ENCODE measurements at regions not wholly inside any gene's neighbourhood (a gene's known extent, or its start where the extent isn't known, plus 50 kb on each side); places are given as distances from the start of the nearest gene placed in this dataset.
"Not testable (repeated sequence)": the region's sequence is repeated elsewhere in the genome, so short reads cannot be mapped to it uniquely, and the experiment has no call there.

DNA sequence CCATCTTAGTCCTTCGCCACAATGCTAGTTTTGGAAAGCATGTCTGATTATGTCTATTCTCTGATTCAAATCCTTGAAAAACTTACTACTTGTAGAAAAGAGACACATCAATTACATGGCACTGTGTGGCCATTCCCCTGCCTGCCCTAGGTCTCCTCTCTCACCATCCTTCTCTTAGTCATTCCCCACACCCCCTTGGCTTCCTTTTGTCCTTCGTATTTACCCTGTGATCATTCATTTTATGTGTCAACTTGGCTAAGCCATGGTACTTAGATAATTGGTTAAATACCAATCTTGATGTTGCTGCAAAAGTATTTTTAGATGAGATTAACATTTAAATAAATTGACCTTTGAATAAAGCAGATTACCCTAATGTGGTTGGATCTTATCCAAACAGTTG is 122.9 kb upstream of the CDH11 start:
- no peaks in the 10 kb centered on the region for H3K36me3 ChIP-seq (ENCODE audit: control insufficient read depth, insufficient read depth, low read length)
- H3K9me3 ChIP-seq (ENCODE audit: control insufficient read depth, low read depth, low read length) = no peaks in the 10 kb centered on the region
- H3K27ac ChIP-seq (ENCODE audit: low read length) = no peak overlapping the region
- no peaks in the 10 kb centered on the region for H3K4me1 ChIP-seq (ENCODE audit: control insufficient read depth, insufficient read depth, low read length)
- no peak for DNase-seq
- H3K27me3 ChIP-seq (ENCODE audit: control insufficient read depth, insufficient read depth, low read length) = no peaks in the 10 kb centered on the region
- no CpG with 5 or more reads among the region's 2 CpGs for WGBS (ENCODE audit: insufficient coverage, low lambda C conversion rate)
- no peak overlapping the region for H3K4me3 ChIP-seq (ENCODE audit: low read length)

- Histone ChIP-seq H3K27me3 (ENCODE audit: control insufficient read depth, insufficient read depth, low read length) (no peaks in the 10 kb centered on the region), H3K4me1 (ENCODE audit: control insufficient read depth, insufficient read depth, low read length) (no peaks in the 10 kb centered on the region), H3K36me3 (ENCODE audit: control insufficient read depth, insufficient read depth, low read length) (no peaks in the 10 kb centered on the region), H3K27ac (ENCODE audit: low read length) (no peak overlapping the region), H3K9me3 (ENCODE audit: control insufficient read depth, low read depth, low read length) (no peaks in the 10 kb centered on the region), H3K4me3 (ENCODE audit: low read length) (no peak overlapping the region)
- no peak for DNase-seq
- WGBS (ENCODE audit: insufficient coverage, low lambda C conversion rate) = 83% methylated on average over 1 of the region's 9 CpGs
These were observed 113.7 kb upstream of the CDH11 start for GRCh38 chr16:65235339-65236177.

DNA sequence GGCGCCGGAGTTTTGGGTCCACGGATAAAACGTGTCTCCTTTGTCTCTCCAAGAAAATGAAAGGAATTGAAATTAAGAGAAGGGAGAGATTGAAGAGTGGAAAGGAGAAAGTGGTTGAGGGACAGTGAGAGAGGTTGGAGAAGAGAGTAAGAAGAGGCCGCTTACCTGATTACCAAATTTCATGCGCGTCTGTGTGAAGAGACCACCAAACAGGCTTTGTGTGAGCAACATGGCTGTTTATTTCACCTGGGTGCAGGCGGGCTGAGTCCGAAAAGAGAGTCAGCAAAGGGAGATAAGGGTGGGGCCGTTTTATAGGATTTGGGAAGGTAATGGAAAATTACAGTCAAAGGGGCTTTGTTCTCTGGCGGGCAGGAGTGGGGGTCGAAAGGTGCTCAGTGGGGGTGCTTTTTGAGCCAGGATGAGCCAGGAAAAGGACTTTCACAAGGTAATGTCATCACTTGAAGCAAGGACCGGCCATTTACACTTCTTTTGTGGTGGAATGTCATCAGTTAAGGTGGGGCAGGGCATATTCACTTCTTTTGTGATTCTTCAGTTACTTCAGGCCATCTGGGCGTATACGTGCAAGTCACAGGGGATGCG is 113.0 kb upstream of the CDH11 start:
- not testable (repeated sequence) for H3K9me3 ChIP-seq (ENCODE audit: control insufficient read depth, low read depth, low read length); H3K27ac ChIP-seq (ENCODE audit: low read length); H3K4me1 ChIP-seq (ENCODE audit: control insufficient read depth, insufficient read depth, low read length); H3K27me3 ChIP-seq (ENCODE audit: control insufficient read depth, insufficient read depth, low read length); H3K36me3 ChIP-seq (ENCODE audit: control insufficient read depth, insufficient read depth, low read length); DNase-seq; H3K4me3 ChIP-seq (ENCODE audit: low read length)
- WGBS (ENCODE audit: insufficient coverage, low lambda C conversion rate) = 90% methylated on average over 3 of the region's 16 CpGs

DNA sequence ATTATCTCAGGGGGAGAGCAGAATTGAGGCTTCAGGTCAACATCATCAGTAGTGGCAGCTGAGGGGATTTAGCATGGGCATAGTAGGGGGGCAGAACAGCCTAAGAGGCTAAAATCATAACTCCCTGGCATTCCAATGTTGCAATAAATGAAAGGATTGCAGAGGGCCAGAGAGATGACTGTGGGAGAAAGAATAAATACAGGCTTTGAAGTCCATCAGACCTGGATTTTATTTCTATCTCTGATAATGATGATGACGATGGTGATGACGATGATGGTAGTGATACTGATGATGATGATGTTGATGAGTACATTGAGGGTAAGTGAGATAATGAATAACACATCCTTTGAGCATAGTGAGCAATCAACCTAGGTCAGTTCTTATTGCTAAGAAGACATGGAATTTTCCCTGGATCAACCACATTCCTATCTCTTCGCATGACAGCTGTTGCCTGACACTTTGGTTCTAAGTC is 107.4 kb upstream of the CDH11 start:
- H3K4me1 ChIP-seq (ENCODE audit: control insufficient read depth, insufficient read depth, low read length) = no peaks in the 10 kb centered on the region
- H3K4me3 ChIP-seq (ENCODE audit: low read length) = no peak overlapping the region
- no peak for DNase-seq
- no peaks in the 10 kb centered on the region for H3K36me3 ChIP-seq (ENCODE audit: control insufficient read depth, insufficient read depth, low read length)
- no peak overlapping the region for H3K27ac ChIP-seq (ENCODE audit: low read length)
- 92% methylated on average over 2 of the region's 3 CpGs for WGBS (ENCODE audit: insufficient coverage, low lambda C conversion rate)
- H3K9me3 ChIP-seq (ENCODE audit: control insufficient read depth, low read depth, low read length) = no peaks in the 10 kb centered on the region
- H3K27me3 ChIP-seq (ENCODE audit: control insufficient read depth, insufficient read depth, low read length) = no peaks in the 10 kb centered on the region

- H3K9me3 ChIP-seq (ENCODE audit: control insufficient read depth, low read depth, low read length) = no peaks in the 10 kb centered on the region
- no peak for DNase-seq
- no peaks in the 10 kb centered on the region for H3K27me3 ChIP-seq (ENCODE audit: control insufficient read depth, insufficient read depth, low read length)
- no peaks in the 10 kb centered on the region for H3K36me3 ChIP-seq (ENCODE audit: control insufficient read depth, insufficient read depth, low read length)
- H3K4me1 ChIP-seq (ENCODE audit: control insufficient read depth, insufficient read depth, low read length) = no peaks in the 10 kb centered on the region
- WGBS (ENCODE audit: insufficient coverage, low lambda C conversion rate) = no CpG with 5 or more reads among the region's 1 CpG
- H3K4me3 ChIP-seq (ENCODE audit: low read length) = no peak overlapping the region
- no peak overlapping the region for H3K27ac ChIP-seq (ENCODE audit: low read length)
These were observed 105.4 kb upstream of the CDH11 start for GRCh38 chr16:65227150-65227835.

GRCh38 chr16:65226077-65226476 is 104.2 kb upstream of the CDH11 start:
- no peaks in the 10 kb centered on the region for H3K27me3 ChIP-seq (ENCODE audit: control insufficient read depth, insufficient read depth, low read length)
- H3K27ac ChIP-seq (ENCODE audit: low read length) = no peak overlapping the region
- no peak overlapping the region for H3K4me3 ChIP-seq (ENCODE audit: low read length)
- H3K9me3 ChIP-seq (ENCODE audit: control insufficient read depth, low read depth, low read length) = no peaks in the 10 kb centered on the region
- no peaks in the 10 kb centered on the region for H3K4me1 ChIP-seq (ENCODE audit: control insufficient read depth, insufficient read depth, low read length)
- WGBS (ENCODE audit: insufficient coverage, low lambda C conversion rate) = no CpG with 5 or more reads among the region's 1 CpG
- H3K36me3 ChIP-seq (ENCODE audit: control insufficient read depth, insufficient read depth, low read length) = no peaks in the 10 kb centered on the region
- DNase-seq = no peak

GRCh38 chr16:65225488-65225887 is 103.6 kb upstream of the CDH11 start:
- H3K4me3 ChIP-seq (ENCODE audit: low read length) = no peak overlapping the region
- no peak overlapping the region for H3K27ac ChIP-seq (ENCODE audit: low read length)
- H3K27me3 ChIP-seq (ENCODE audit: control insufficient read depth, insufficient read depth, low read length) = no peaks in the 10 kb centered on the region
- no peak for DNase-seq
- no peaks in the 10 kb centered on the region for H3K36me3 ChIP-seq (ENCODE audit: control insufficient read depth, insufficient read depth, low read length)
- 92% methylated on average over 2 of the region's 5 CpGs for WGBS (ENCODE audit: insufficient coverage, low lambda C conversion rate)
- no peaks in the 10 kb centered on the region for H3K4me1 ChIP-seq (ENCODE audit: control insufficient read depth, insufficient read depth, low read length)
- no peaks in the 10 kb centered on the region for H3K9me3 ChIP-seq (ENCODE audit: control insufficient read depth, low read depth, low read length)

- WGBS (ENCODE audit: insufficient coverage, low lambda C conversion rate) = no CpG with 5 or more reads among the region's 1 CpG
- Histone ChIP-seq H3K9me3 (ENCODE audit: control insufficient read depth, low read depth, low read length) (no peaks in the 10 kb centered on the region), H3K4me1 (ENCODE audit: control insufficient read depth, insufficient read depth, low read length) (no peaks in the 10 kb centered on the region), H3K36me3 (ENCODE audit: control insufficient read depth, insufficient read depth, low read length) (no peaks in the 10 kb centered on the region), H3K27me3 (ENCODE audit: control insufficient read depth, insufficient read depth, low read length) (no peaks in the 10 kb centered on the region), H3K27ac (ENCODE audit: low read length) (no peak overlapping the region), H3K4me3 (ENCODE audit: low read length) (no peak overlapping the region)
- no peak for DNase-seq
These were observed 103.1 kb upstream of the CDH11 start for GRCh38 chr16:65224994-65225393.

GRCh38 chr16:65224471-65224870 is 102.6 kb upstream of the CDH11 start:
- WGBS (ENCODE audit: insufficient coverage, low lambda C conversion rate) = 80% methylated on average over 1 of the region's 2 CpGs
- DNase-seq = no peak
- Histone ChIP-seq H3K4me3 (ENCODE audit: low read length) (no peak overlapping the region), H3K27ac (ENCODE audit: low read length) (no peak overlapping the region), H3K4me1 (ENCODE audit: control insufficient read depth, insufficient read depth, low read length) (no peaks in the 10 kb centered on the region), H3K27me3 (ENCODE audit: control insufficient read depth, insufficient read depth, low read length) (no peaks in the 10 kb centered on the region), H3K9me3 (ENCODE audit: control insufficient read depth, low read depth, low read length) (no peaks in the 10 kb centered on the region), H3K36me3 (ENCODE audit: control insufficient read depth, insufficient read depth, low read length) (no peaks in the 10 kb centered on the region)

GRCh38 chr16:65223335-65223734 is 101.5 kb upstream of the CDH11 start:
- H3K9me3 ChIP-seq (ENCODE audit: control insufficient read depth, low read depth, low read length) = no peaks in the 10 kb centered on the region

More at GRCh38 chr16:65223335-65223734, 101.5 kb upstream of the CDH11 start:
- no CpG with 5 or more reads among the region's 3 CpGs for WGBS (ENCODE audit: insufficient coverage, low lambda C conversion rate)
- no peaks in the 10 kb centered on the region for H3K36me3 ChIP-seq (ENCODE audit: control insufficient read depth, insufficient read depth, low read length)
- H3K27ac ChIP-seq (ENCODE audit: low read length) = no peak overlapping the region
- H3K4me3 ChIP-seq (ENCODE audit: low read length) = no peak overlapping the region
- no peaks in the 10 kb centered on the region for H3K4me1 ChIP-seq (ENCODE audit: control insufficient read depth, insufficient read depth, low read length)
- H3K27me3 ChIP-seq (ENCODE audit: control insufficient read depth, insufficient read depth, low read length) = no peaks in the 10 kb centered on the region
- DNase-seq = no peak

Data from large intestine (tissue), 3 donors.